Adrenal gland (tissue), 5 donors: ENCODE measurements at regions not wholly inside any gene's neighbourhood (a gene's known extent, or its start where the extent isn't known, plus 50 kb on each side); places are given as distances from the start of the nearest gene placed in this dataset.

Experiments used
- POLR2A ChIP-seq, 2 donors: fragments of 450-650 bp; IDR thresholded peaks; one replicate each; pipeline ENCODE4 v1.6.1; 2017; ENCODE audit warnings: antibody characterized with exemption in 2 of 2, mild to moderate bottlenecking in 2 of 2, moderate library complexity in 1 of 2
- TF ChIP-seq, protein P1 (sequence below), 6 experiments: fragments of 450-650 bp in 4 of 6; fragments of 200-600 bp in 2 of 6; sonication (generic) in 1 of 6; IDR thresholded peaks; 1 replicate in 5 of 6; 2 replicates in 1 of 6; pipeline versions ENCODE4 v1.5.1 to v1.8.0; 2016 to 2021; ENCODE audit warnings: antibody characterized with exemption in 6 of 6, mild to moderate bottlenecking in 2 of 6, moderate library complexity in 1 of 6
- donor health status: DM: no; HTN: no; CAD: no.

- TF ChIP-seq, protein P1, sequence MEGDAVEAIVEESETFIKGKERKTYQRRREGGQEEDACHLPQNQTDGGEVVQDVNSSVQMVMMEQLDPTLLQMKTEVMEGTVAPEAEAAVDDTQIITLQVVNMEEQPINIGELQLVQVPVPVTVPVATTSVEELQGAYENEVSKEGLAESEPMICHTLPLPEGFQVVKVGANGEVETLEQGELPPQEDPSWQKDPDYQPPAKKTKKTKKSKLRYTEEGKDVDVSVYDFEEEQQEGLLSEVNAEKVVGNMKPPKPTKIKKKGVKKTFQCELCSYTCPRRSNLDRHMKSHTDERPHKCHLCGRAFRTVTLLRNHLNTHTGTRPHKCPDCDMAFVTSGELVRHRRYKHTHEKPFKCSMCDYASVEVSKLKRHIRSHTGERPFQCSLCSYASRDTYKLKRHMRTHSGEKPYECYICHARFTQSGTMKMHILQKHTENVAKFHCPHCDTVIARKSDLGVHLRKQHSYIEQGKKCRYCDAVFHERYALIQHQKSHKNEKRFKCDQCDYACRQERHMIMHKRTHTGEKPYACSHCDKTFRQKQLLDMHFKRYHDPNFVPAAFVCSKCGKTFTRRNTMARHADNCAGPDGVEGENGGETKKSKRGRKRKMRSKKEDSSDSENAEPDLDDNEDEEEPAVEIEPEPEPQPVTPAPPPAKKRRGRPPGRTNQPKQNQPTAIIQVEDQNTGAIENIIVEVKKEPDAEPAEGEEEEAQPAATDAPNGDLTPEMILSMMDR (IDR thresholded peaks at IDR 0.05): no peak
- TF ChIP-seq POLR2A (IDR thresholded peaks at IDR 0.05): no peak
These were observed 65.0 kb upstream of the NLGN4X start for GRCh38 chrX:6293716-6294115.
